ENCODE measurements at regions not wholly inside any gene's neighbourhood (a gene's known extent, or its start where the extent isn't known, plus 50 kb on each side); places are given as distances from the start of the nearest gene placed in this dataset.

DNA sequence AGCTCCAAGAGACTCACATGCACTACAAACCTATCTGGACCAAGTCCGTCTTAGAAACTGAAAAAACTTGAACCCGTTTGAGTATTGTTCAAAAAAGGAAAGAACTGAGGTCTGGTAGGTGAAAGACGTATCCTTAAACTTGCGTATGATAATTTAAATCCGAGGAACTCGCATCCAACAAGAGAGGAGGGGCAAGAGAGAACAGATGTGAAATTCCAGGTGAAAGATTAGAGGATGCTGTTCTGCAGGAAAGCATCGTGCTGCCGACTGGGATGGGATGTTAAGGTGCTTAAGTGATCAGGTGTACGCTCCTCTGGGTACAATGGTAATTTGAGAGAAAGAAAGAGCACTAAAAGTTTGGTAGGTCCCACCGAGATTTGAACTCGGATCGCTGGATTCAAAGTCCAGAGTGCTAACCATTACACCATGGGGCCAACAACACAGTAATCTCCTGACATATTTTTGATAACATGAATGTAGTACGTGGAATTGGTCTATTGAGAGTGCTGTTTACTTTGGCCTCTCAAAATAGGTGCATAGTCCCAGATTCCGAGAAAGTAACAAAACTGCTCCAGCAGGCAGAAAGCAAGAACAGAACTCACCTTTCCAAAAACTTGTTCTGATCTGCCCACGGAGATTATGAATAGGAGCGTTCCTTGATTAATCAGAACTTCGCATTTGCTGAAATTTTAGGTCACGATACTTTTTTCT lies 53.5 kb upstream of the BTN3A2 start:
- no peak for DNase-seq (ENCODE audit: low read depth in 2 of 2)

DNA sequence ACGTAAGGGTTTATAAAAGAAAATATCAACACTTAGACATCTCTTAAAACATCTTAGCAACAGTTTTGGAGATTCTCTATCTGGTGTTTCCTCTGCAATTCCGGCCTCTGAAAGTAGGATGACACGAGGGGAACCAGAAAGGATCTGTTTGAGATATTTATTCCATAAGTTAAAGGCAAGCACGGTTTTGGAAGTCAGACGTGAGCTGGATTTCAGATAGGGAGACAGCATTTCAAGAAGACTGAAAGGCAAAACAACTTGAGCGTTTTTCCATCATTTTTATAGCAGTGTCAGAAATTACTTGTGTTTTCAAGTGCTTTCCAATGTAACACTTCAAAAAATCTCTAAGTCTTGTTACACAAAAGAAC lies 52.9 kb upstream of the BTN3A2 start:
- no peak for DNase-seq (ENCODE audit: low read depth in 2 of 2)

DNA sequence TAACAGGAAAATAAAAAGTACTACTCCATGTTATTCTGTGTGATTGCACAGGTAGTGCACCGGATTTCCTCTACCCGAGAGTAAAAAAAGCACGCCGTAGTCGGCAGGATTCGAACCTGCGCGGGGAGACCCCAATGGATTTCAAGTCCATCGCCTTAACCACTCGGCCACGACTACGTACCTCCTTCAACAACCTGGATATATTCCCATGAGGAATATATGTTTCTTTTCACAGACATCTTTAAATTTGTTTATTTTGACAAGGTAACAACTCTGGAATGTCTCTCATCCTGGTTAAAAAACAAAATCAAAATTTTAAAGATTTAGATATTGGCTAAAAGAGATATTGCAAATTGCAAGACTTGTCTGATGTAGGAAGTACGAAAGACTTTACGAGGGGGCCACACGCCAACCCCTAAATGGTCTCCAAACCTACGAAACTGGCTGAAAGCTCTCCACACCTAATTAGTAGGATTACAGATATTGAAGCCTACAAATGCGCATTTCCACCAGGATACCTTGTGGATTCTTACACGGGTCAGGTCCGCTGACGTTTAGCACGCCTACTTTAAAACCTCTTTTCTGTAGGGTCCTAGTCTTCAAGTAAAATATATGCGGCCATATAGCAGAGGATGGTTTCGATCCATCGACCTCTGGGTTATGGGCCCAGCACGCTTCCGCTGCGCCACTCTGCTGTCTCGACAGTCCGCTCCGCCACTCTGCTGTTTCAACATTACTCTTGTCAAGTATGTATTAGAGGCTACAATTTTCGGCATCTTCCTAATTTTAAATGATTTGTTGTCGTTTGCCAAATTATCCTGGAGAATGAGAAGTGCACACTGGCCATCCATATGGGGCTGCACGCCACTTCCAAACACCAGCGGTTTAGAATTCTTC lies 52.2 kb upstream of the BTN3A2 start:
- DNase-seq (ENCODE audit: low read depth in 2 of 2), result peak; percentile 68 to 81
